ENCODE measurements at regions not wholly inside any gene's neighbourhood (a gene's known extent, or its start where the extent isn't known, plus 50 kb on each side); places are given as distances from the start of the nearest gene placed in this dataset.
"Not testable (repeated sequence)": the region's sequence is repeated elsewhere in the genome, so short reads cannot be mapped to it uniquely, and the experiment has no call there.

- Histone ChIP-seq H3K4me1 (ENCODE audit: control insufficient read depth, insufficient read depth, low read length) (no peaks in the 10 kb centered on the region), H3K36me3 (ENCODE audit: control insufficient read depth, insufficient read depth, low read length) (no peaks in the 10 kb centered on the region), H3K4me3 (ENCODE audit: low read depth, low read length) (no peak overlapping the region), H3K9me3 (ENCODE audit: control insufficient read depth, insufficient read depth, low read length) (no peaks in the 10 kb centered on the region), H3K27me3 (ENCODE audit: control insufficient read depth, insufficient read depth, low read length) (no peaks in the 10 kb centered on the region), H3K9ac (ENCODE audit: low read depth, low read length) (no peak overlapping the region)
These were observed 86.5 kb downstream of the DHRS2 start for GRCh38 chr14:23722675-23723074.

GRCh38 chr14:23723911-23724310 is 87.7 kb downstream of the DHRS2 start:
- Histone ChIP-seq H3K9me3 (ENCODE audit: control insufficient read depth, insufficient read depth, low read length) (no peaks in the 10 kb centered on the region), H3K9ac (ENCODE audit: low read depth, low read length) (no peak overlapping the region), H3K4me1 (ENCODE audit: control insufficient read depth, insufficient read depth, low read length) (no peaks in the 10 kb centered on the region), H3K4me3 (ENCODE audit: low read depth, low read length) (no peak overlapping the region), H3K27me3 (ENCODE audit: control insufficient read depth, insufficient read depth, low read length) (no peaks in the 10 kb centered on the region), H3K36me3 (ENCODE audit: control insufficient read depth, insufficient read depth, low read length) (no peaks in the 10 kb centered on the region)

GRCh38 chr14:23725528-23725927 is 89.4 kb downstream of the DHRS2 start:
- Histone ChIP-seq H3K4me1 (ENCODE audit: control insufficient read depth, insufficient read depth, low read length) (no peaks in the 10 kb centered on the region), H3K9me3 (ENCODE audit: control insufficient read depth, insufficient read depth, low read length) (no peaks in the 10 kb centered on the region), H3K36me3 (ENCODE audit: control insufficient read depth, insufficient read depth, low read length) (no peaks in the 10 kb centered on the region), H3K4me3 (ENCODE audit: low read depth, low read length) (no peak overlapping the region), H3K27me3 (ENCODE audit: control insufficient read depth, insufficient read depth, low read length) (no peaks in the 10 kb centered on the region), H3K9ac (ENCODE audit: low read depth, low read length) (no peak overlapping the region)

GRCh38 chr14:23725980-23726710 is 90.0 kb downstream of the DHRS2 start:
- Histone ChIP-seq H3K36me3 (ENCODE audit: control insufficient read depth, insufficient read depth, low read length) (no peaks in the 10 kb centered on the region), H3K4me3 (ENCODE audit: low read depth, low read length) (no peak overlapping the region), H3K9me3 (ENCODE audit: control insufficient read depth, insufficient read depth, low read length) (no peaks in the 10 kb centered on the region), H3K9ac (ENCODE audit: low read depth, low read length) (no peak overlapping the region), H3K27me3 (ENCODE audit: control insufficient read depth, insufficient read depth, low read length) (no peaks in the 10 kb centered on the region), H3K4me1 (ENCODE audit: control insufficient read depth, insufficient read depth, low read length) (no peaks in the 10 kb centered on the region)

- Histone ChIP-seq H3K27me3 (ENCODE audit: control insufficient read depth, insufficient read depth, low read length) (no peaks in the 10 kb centered on the region), H3K9me3 (ENCODE audit: control insufficient read depth, insufficient read depth, low read length) (no peaks in the 10 kb centered on the region), H3K36me3 (ENCODE audit: control insufficient read depth, insufficient read depth, low read length) (no peaks in the 10 kb centered on the region), H3K4me3 (ENCODE audit: low read depth, low read length) (no peak overlapping the region), H3K9ac (ENCODE audit: low read depth, low read length) (no peak overlapping the region), H3K4me1 (ENCODE audit: control insufficient read depth, insufficient read depth, low read length) (no peaks in the 10 kb centered on the region)
These were observed 91.6 kb downstream of the DHRS2 start for GRCh38 chr14:23727566-23728335.

- Histone ChIP-seq H3K9ac (ENCODE audit: low read depth, low read length) (no peak overlapping the region), H3K9me3 (ENCODE audit: control insufficient read depth, insufficient read depth, low read length) (no peaks in the 10 kb centered on the region), H3K36me3 (ENCODE audit: control insufficient read depth, insufficient read depth, low read length) (no peaks in the 10 kb centered on the region), H3K4me1 (ENCODE audit: control insufficient read depth, insufficient read depth, low read length) (no peaks in the 10 kb centered on the region), H3K4me3 (ENCODE audit: low read depth, low read length) (no peak overlapping the region), H3K27me3 (ENCODE audit: control insufficient read depth, insufficient read depth, low read length) (no peaks in the 10 kb centered on the region)
These were observed 92.6 kb downstream of the DHRS2 start for GRCh38 chr14:23728791-23729190.

GRCh38 chr14:23729720-23730387 is 93.7 kb downstream of the DHRS2 start:
- Histone ChIP-seq H3K9me3 (ENCODE audit: control insufficient read depth, insufficient read depth, low read length) (no peaks in the 10 kb centered on the region), H3K4me3 (ENCODE audit: low read depth, low read length) (no peak overlapping the region), H3K9ac (ENCODE audit: low read depth, low read length) (no peak overlapping the region)

GRCh38 chr14:23735394-23735793 is 99.2 kb downstream of the DHRS2 start:
- Histone ChIP-seq H3K27me3 (ENCODE audit: control insufficient read depth, insufficient read depth, low read length) (no peaks in the 10 kb centered on the region), H3K36me3 (ENCODE audit: control insufficient read depth, insufficient read depth, low read length) (no peaks in the 10 kb centered on the region), H3K4me3 (ENCODE audit: low read depth, low read length) (no peak overlapping the region), H3K4me1 (ENCODE audit: control insufficient read depth, insufficient read depth, low read length) (no peaks in the 10 kb centered on the region), H3K9me3 (ENCODE audit: control insufficient read depth, insufficient read depth, low read length) (no peaks in the 10 kb centered on the region), H3K9ac (ENCODE audit: low read depth, low read length) (no peak overlapping the region)

More at GRCh38 chr14:23729720-23730387, 93.7 kb downstream of the DHRS2 start:
- H3K36me3 ChIP-seq (ENCODE audit: control insufficient read depth, insufficient read depth, low read length) = no peaks in the 10 kb centered on the region
- no peaks in the 10 kb centered on the region for H3K27me3 ChIP-seq (ENCODE audit: control insufficient read depth, insufficient read depth, low read length)
- no peaks in the 10 kb centered on the region for H3K4me1 ChIP-seq (ENCODE audit: control insufficient read depth, insufficient read depth, low read length)

- H3K4me3 ChIP-seq (ENCODE audit: low read depth, low read length); H3K4me1 ChIP-seq (ENCODE audit: control insufficient read depth, insufficient read depth, low read length); H3K36me3 ChIP-seq (ENCODE audit: control insufficient read depth, insufficient read depth, low read length); H3K27me3 ChIP-seq (ENCODE audit: control insufficient read depth, insufficient read depth, low read length); H3K9ac ChIP-seq (ENCODE audit: low read depth, low read length); H3K9me3 ChIP-seq (ENCODE audit: control insufficient read depth, insufficient read depth, low read length): not testable (repeated sequence)
These were observed 108.2 kb downstream of the DHRS2 start for GRCh38 chr14:23744368-23744767.

- Histone ChIP-seq H3K4me3 (ENCODE audit: low read depth, low read length) (no peak overlapping the region), H3K4me1 (ENCODE audit: control insufficient read depth, insufficient read depth, low read length) (no peaks in the 10 kb centered on the region), H3K9ac (ENCODE audit: low read depth, low read length) (no peak overlapping the region), H3K27me3 (ENCODE audit: control insufficient read depth, insufficient read depth, low read length) (no peaks in the 10 kb centered on the region), H3K36me3 (ENCODE audit: control insufficient read depth, insufficient read depth, low read length) (no peaks in the 10 kb centered on the region), H3K9me3 (ENCODE audit: control insufficient read depth, insufficient read depth, low read length) (no peaks in the 10 kb centered on the region)
These were observed 114.2 kb downstream of the DHRS2 start for GRCh38 chr14:23750357-23750756.

- H3K9me3 ChIP-seq (ENCODE audit: control insufficient read depth, insufficient read depth, low read length) = no peaks in the 10 kb centered on the region
- no peaks in the 10 kb centered on the region for H3K4me1 ChIP-seq (ENCODE audit: control insufficient read depth, insufficient read depth, low read length)
- H3K4me3 ChIP-seq (ENCODE audit: low read depth, low read length) = no peak overlapping the region
- H3K27me3 ChIP-seq (ENCODE audit: control insufficient read depth, insufficient read depth, low read length) = no peaks in the 10 kb centered on the region
- no peak overlapping the region for H3K9ac ChIP-seq (ENCODE audit: low read depth, low read length)
- no peaks in the 10 kb centered on the region for H3K36me3 ChIP-seq (ENCODE audit: control insufficient read depth, insufficient read depth, low read length)
These were observed 115.5 kb downstream of the DHRS2 start for GRCh38 chr14:23751616-23752015.

- H3K27me3 ChIP-seq (ENCODE audit: control insufficient read depth, insufficient read depth, low read length) = no peaks in the 10 kb centered on the region
- no peak overlapping the region for H3K4me3 ChIP-seq (ENCODE audit: low read depth, low read length)
- H3K9me3 ChIP-seq (ENCODE audit: control insufficient read depth, insufficient read depth, low read length) = no peaks in the 10 kb centered on the region
- H3K4me1 ChIP-seq (ENCODE audit: control insufficient read depth, insufficient read depth, low read length) = no peaks in the 10 kb centered on the region
- H3K9ac ChIP-seq (ENCODE audit: low read depth, low read length) = no peak overlapping the region
- H3K36me3 ChIP-seq (ENCODE audit: control insufficient read depth, insufficient read depth, low read length) = no peaks in the 10 kb centered on the region
These were observed 127.2 kb downstream of the DHRS2 start for GRCh38 chr14:23763394-23763793.
